NOMO-1 treated with DMSO at 0.1 percent for 48 hours (cell line): ENCODE measurements at regions not wholly inside any gene's neighbourhood (a gene's known extent, or its start where the extent isn't known, plus 50 kb on each side); places are given as distances from the start of the nearest gene placed in this dataset.

Experiments
- DNase-seq: peaks from one replicate; lab custom pipeline; 2025; ENCODE audit not compliant: unreplicated experiment; lab: John Stamatoyannopoulos, UW

DNA sequence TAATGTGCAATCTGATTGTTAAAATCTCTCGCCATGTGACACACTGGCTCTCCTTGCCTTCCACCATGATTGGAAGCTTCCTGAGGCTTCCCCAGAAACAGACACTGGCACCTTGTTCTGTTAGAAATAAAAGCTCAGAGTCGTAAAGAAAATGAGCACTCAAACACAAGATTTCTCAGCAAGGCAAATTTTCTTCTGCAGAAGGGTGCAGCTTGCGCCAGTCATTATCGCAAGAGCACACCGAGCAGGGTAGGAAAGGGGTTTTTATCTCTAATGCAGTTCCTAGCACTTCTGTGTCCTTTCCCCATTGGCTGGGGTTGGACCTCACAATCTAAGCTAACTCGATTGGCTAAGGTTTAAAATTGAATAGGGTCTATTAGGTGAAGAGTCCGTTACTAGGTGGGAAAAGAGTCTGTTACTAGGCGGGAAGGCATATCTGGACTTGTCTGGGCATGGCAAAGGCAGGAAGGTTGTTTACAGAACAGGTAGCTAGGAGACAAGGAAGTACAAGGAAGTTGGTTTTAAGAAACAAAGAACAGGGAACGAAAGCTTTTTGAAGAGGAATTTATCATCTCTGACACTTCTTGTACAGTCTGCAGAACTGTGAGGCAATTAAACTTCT lies 62.6 kb upstream of the BICD1 start:
- DNase-seq = no peak

DNA sequence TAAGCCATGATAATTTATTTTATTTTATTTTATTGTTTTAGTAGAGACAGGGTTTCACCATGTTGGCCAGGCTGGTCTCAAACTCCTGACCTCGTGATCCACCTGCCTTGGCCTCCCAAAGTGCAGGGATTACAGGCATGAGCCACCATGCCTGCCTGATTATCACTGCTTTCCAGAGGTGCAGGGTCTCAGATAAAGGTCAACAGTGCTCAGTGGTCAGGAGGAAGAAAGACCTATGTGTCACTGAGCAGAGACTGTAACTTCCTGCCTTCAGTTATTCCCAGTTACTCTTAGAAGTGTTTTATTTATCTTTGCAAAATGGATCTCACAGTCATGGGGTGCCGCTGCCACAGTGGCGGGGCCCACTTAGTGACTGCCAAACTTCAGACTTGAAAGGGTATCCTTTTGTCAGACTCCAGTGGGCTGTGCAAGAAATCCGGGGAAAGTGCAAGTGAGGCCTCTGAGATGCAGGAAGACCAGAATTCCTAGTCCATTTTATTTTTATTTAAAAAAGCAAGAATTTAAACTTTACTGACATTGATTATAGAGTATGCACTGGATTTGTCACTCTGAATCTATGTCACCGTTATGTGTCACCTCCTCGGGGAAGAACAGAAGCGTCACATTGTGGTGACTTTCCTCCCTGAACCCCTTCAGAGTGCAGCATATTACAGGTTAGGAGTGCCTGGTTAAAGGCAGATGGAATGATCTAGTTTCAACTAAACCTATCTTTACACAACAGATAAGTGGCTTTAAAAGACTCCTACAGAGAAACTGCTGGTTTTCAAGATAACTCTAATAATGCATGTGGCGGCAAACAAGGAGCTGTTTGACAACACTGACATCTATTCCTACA lies 59.1 kb upstream of the BICD1 start:
- DNase-seq = no peak

DNA sequence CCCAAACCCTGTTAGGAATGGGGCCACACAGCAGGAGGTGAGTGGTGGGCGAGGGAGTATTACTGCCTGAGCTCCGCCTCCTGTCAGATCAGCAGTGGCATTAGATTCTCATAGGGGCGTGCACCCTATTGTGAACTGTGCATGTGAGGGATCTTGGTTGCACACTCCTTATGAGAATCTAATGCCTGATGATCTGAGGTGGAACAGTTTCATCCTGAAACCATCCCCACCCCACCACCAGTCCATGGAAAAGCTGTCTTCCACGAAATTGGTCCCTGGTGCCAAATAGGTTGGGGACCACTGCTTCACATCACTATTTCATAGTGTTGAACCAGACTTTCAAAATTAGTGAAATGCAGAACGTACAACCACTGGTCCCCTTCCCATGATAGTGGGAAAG lies 57.9 kb upstream of the BICD1 start:
- DNase-seq = no peak

DNA sequence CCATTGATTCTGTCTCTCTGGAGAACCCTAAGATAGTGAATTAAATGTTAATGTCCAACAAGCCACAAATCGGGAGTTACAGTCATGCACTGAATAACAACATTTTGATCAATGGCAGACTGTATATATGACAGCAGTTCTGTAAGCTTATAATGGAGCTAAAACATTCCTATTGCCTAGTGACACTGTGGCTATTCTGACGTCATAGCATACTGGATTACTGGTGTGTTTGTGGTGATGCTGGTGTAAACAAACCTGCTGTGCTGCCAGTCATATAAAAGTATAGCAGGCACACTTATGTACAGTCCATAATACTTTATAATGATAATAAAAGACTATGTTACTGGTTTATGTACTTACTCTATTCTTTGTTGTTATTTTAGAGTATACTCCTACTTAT lies 56.7 kb upstream of the BICD1 start:
- DNase-seq = no peak

DNA sequence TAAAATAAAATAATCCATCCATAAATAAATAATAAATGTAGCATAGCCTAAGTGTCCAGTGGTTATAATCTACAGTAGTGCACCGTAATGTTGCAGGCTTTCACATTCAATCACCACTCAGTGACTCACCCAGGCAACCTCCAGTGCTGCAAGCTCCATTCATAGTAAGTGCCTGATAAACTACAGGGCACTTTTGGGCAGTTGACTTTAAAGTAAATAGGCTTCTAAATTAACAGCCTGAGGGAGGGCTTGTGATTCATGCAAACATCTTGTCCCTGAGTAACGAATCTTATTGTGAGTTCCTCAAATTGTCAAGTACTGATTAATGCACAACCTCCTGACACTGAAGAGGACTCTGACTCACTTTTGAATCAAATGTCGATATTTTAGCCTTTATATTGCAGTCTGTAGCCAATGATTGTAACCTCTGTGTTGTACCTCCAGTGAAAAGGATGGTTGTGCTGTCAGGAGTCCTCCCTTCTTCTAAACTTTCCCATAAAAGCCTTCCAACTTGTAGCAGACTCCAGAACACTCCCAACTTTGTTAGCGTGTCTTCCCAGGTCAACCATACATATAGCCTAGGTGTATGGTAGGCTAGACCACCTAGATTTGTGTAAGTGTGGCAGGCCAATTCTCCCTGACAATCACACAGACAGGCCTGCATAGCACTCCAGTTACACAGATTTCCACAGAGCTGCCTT lies 55.0 kb upstream of the BICD1 start:
- DNase-seq = peak; percentile 94

DNA sequence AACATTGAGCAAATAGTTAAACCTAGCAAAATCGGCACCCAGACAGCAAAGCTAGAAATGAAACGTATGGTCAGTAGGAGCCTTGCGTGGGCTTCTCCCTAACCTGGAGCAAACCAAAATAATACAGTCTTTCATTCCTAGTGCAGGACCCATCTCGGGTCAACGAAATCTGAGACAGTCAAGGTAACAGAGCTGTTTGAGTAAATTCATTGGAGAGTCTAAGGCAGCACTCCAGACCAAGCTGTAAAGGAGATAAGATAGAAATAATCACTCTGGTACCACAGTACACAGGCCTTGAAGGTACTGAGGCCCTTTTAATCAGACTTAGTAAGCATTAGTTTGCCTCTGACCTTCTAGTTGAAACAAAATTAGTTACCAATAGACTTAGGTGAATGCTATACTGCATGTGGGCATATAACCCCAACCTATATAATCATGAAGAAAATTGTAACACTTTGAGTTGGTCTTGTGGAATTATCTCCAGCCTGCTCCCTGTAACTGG lies 54.4 kb upstream of the BICD1 start:
- no peak for DNase-seq

DNA sequence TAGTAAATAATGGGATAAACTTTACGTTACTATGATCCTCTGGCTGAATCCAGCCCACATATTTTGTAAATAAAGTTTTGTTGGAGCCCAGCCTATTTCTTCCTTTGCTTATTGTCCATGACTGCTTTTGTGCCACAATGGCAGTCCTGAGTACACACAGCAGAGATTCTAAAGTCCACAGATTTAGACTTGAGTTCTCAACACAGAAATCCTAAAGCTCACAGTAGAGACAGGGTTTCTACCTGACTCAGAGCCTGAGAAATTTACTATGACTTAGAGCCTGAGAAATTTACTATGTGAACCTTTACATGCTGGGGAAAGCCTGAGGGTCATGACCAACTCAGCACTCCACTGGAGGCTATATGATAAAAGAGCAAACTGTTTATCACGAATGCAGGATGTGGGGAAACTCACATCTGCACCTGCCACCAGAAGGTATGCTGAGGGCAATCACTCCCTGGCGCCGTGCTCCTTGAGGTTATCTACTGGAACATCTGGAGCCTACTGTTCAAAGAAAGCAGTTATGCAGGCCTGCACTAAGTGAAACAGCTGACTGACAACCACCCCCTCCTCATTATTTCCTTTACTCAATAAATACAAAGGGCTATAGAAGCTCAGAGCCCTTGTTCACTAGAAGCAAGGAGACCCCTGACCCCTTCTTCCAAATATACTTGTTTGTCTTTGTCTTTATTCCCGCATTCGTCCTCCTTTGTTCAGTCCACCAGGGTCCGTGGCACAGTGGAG lies 52.6 kb upstream of the BICD1 start:
- DNase-seq = no peak
